HG03439 (cell line): ENCODE measurements at regions not wholly inside any gene's neighbourhood (a gene's known extent, or its start where the extent isn't known, plus 50 kb on each side); places are given as distances from the start of the nearest gene placed in this dataset.
"Not testable (repeated sequence)": the region's sequence is repeated elsewhere in the genome, so short reads cannot be mapped to it uniquely, and the experiment has no call there.

Experiments
- ATAC-seq: cut with Tn5 transposase; IDR thresholded peaks from one replicate; pipeline ENCODE4 v1.9.1; 2021; ENCODE audit warnings: mild to moderate bottlenecking, moderate library complexity; ENCODE audit not compliant: unreplicated experiment

DNA sequence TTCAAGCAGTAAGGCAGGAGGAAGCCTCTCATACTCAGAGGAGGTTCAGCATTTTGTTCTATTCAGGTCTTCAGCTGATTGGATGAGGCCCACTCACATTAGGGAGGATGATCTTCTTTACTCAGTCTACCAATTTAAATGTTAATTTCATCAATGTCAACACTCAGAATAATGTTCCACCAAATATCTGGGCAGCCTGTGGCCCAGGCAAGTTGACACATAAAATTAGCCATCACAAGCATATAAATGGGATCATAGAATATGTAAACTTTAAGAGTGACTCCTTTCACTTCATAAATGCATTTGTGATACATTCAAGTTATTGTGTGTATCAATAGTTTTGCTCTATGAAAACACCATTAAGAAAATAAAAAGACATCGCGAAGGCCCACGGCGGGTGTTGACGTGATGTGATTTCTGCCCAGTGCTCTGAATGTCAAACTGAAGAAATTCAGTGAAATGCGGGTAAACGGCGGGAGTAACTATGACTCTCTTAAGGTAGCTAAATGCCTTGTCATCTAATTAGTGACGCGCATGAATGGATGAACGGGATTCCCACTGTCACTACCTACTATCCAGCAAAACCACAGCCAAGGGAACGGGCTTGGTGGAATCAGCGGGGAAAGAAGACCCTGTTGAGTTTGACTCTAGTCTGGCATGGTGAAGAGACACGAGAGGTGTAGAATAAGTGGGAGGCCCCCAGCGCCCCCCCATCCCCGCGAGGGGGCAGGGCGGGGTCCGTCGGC, 536.1 kb upstream of the AUTS2 start:
- ATAC-seq: no peak

DNA sequence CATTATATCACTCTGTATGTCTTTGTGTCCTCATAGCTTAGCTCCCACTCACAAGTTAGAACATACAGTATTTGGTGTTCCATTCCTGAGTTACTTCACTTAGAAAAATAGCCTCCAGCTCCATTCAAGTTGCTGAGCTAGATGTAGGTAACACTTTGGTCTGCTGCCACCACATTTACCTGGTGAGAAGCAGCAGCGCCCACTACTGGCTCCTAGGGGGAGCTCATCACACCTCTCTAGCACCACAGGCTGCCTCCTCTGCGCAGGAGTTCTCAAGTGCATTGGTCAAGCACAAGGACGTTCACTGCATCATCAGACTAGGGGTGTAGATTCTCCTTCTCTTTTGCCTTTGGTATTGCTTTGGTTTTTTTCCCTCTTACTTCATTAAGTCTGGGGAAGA, 530.9 kb upstream of the AUTS2 start:
- ATAC-seq: no peak

DNA sequence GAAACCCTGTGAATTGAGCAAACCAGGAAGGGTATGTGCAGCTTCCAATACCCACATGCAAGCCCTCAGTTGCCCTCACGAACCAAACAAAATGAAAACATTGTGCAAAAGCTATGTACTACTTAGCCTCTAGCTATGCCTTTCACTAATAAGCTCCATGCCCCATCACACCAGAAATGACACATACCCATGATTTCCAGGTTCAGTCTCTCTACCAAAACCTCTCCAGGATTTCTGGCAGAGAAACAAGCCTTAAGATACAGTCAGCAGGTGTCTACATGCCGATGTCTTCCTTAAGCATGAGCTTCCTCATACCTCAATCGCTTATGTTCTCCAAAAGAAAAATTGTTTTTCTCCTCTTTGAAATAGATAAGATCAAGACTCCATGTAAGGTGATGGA, 527.8 kb upstream of the AUTS2 start:
- no peak for ATAC-seq

GRCh38 chr7:69076566-69076965, 521.7 kb upstream of the AUTS2 start:
- ATAC-seq: no peak

- no peak for ATAC-seq
Observed at GRCh38 chr7:69078997-69079769, 519.1 kb upstream of the AUTS2 start.

GRCh38 chr7:69087281-69087680, 511.0 kb upstream of the AUTS2 start:
- ATAC-seq: not testable (repeated sequence)

DNA sequence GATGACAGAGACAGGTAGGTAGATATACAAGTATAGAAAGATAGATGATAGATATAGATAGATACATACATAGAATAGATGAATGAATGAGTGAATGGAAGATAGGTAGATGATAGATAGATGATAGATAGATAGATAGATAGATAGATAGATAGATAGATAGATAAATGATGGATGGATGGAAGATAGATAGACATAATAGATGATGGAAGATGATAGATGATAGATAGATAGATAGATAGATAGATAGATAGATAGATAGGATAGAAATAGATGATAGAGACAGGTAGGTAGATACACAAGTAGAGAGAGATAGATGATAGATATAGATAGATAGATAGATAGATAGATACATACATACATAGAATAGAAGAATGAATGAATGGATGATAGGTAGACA, 510.1 kb upstream of the AUTS2 start:
- no peak for ATAC-seq

DNA sequence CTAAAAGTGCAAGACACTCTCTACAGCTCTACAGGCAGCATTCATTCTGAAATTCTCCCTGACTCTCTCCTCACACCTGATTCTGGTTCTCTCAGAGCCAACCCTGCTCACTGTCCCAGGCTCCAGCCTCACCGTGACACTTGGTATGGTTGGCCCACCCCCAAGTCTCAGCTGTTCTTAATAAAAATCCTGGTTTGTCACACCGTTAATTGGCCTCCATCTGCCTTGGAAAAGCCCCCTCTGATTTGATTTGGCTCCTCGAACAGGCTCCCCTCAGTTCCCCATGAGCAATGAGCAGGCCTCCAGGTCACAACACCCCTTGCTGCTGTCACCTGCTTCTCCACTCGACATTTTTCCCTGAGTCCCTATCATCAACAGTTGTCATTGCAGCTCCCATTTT, 507.3 kb upstream of the AUTS2 start:
- no peak for ATAC-seq

DNA sequence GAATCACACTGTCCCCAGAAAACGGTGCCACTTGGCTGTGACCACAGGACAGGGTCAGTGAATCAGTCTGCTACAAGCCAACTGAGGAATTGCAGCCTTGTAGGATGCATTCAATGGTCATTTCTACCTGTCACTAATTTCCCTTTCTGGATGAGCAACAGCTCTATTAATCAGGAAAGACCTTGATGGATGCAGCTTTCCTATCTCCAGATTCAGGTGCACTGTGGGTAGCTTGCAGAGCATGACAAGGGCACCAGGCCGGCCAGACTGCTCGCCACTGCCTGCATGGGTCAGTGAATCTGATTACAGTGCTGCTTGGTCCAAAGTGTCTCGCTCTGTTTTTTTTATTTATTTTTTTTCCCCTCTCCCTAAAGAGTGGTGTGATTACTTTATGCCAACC, 506.8 kb upstream of the AUTS2 start:
- ATAC-seq: no peak

- no peak for ATAC-seq
Observed at GRCh38 chr7:69095127-69095526, 503.1 kb upstream of the AUTS2 start.

- ATAC-seq: no peak
Observed at GRCh38 chr7:69095649-69096048, 502.6 kb upstream of the AUTS2 start.

- no peak for ATAC-seq
Observed at GRCh38 chr7:69104023-69104422, 494.3 kb upstream of the AUTS2 start.

- no peak for ATAC-seq
Observed at GRCh38 chr7:69105092-69105491, 493.2 kb upstream of the AUTS2 start.

DNA sequence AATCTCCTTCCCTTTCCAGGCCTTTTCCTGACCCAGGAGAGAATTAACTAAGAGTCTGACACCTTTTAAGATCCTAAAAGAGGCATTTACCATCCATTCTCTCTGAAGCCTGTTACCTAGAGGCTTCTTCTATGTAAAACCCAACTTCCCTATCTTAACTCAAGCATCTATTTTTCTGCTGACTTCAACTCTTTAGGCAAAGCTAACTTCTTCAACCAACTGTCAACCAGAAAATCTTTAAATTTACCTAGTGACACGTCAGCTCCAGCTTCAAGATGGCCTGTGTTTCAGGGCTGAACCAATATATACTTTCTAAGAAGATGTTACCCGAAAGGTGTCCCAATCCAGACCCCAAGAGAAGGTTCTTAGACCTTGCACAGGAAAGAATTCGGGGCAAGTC, 492.3 kb upstream of the AUTS2 start:
- ATAC-seq: no peak

DNA sequence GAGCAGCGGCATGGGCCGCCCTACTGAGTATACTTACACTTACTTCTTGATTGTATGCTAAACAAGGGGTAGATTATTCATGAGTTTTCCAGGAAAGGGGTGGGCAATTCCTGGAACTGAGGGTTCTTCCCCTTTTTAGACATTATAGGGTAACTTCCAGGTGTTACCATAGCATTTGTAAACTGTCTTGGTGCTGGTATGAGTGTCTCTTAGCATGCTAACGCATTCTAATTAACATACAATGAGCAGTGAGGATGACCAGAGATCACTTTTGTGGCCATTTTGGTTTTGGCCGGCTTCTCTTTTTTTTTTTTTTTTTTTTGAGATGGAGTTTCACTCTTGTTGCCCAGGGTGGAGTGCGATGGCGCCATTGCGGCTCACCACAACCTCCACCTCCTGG, 491.8 kb upstream of the AUTS2 start:
- not testable (repeated sequence) for ATAC-seq

GRCh38 chr7:69106946-69107345, 491.3 kb upstream of the AUTS2 start:
- ATAC-seq: not testable (repeated sequence)

- no peak for ATAC-seq
Observed at GRCh38 chr7:69108097-69108496, 490.2 kb upstream of the AUTS2 start.

DNA sequence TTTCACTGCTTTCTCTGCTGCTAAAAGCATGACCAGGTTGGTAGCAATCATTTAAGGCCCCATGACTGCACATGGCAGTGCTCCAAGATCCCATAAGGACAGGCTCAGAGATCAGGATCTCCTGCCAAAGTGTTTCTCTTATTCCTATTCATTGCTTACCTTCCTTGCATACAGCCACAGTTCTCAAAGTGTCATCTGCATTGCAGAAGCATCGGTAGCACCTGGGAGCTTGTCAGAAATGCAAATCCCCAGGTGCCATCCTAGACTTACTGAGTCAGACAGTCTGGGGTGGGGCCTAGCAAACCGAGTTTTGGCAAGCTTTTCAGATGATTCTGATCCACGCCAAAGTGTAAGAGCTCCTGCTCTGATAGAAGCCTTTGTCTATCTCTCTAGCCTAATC, 489.0 kb upstream of the AUTS2 start:
- ATAC-seq: no peak

- no peak for ATAC-seq
Observed at GRCh38 chr7:69109879-69110278, 488.4 kb upstream of the AUTS2 start.

GRCh38 chr7:69110450-69111050, 487.7 kb upstream of the AUTS2 start:
- ATAC-seq: no peak

GRCh38 chr7:69114374-69114773, 483.9 kb upstream of the AUTS2 start:
- no peak for ATAC-seq

DNA sequence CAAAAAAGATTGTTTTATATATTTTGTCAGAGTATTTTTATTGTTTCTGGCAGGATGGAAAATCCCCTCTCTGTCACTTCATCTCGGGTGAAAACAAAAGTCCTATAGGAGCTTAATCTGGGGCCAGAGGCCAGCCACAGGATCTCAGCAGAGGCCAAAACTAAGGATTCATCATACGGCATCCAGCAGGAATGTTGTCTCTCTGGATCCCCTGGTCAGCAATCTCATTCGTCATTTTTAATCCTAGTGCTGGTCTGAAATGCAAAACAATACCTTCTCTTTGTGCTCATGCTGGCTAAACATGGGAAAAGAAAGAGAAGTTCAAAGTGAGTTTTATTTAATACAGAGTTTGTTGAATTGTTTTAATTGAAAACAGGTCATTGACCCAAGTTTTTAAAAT, 482.5 kb upstream of the AUTS2 start:
- ATAC-seq: no peak
